Fibroblast of lung (primary cell): ENCODE measurements at regions not wholly inside any gene's neighbourhood (a gene's known extent, or its start where the extent isn't known, plus 50 kb on each side); places are given as distances from the start of the nearest gene placed in this dataset.

ENCODE experiments used
- DNase-seq, 2 donors: peaks; one replicate each; pipeline versions ENCODE4 v3.0.0 to v3.0.0-alpha.2; 2010; ENCODE audit warnings: low read depth in 2 of 2
- H2AFZ ChIP-seq: 2 replicates; pipeline ENCODE4 v1.5.1; 2012; ENCODE audit warnings: low read length, control low read depth, inconsistent platforms
- H3K27ac ChIP-seq: 2 replicates; pipeline ENCODE4 v1.5.1; 2011; ENCODE audit warnings: low read length, control low read depth; ENCODE audit not compliant: insufficient read depth
- H3K27me3 ChIP-seq: 2 replicates; pipeline ENCODE4 v1.5.1; 2011; ENCODE audit warnings: mild to moderate bottlenecking, low read length; ENCODE audit not compliant: control insufficient read depth, insufficient read depth
- H3K36me3 ChIP-seq: 2 replicates; pipeline ENCODE4 v1.5.1; 2011; ENCODE audit warnings: low read length; ENCODE audit not compliant: control insufficient read depth, insufficient read depth
- H3K4me1 ChIP-seq: 2 replicates; pipeline ENCODE4 v1.5.1; 2011; ENCODE audit warnings: low read length; ENCODE audit not compliant: control insufficient read depth, insufficient read depth; ENCODE audit errors: extremely low read depth
- H3K4me2 ChIP-seq: 2 replicates; pipeline ENCODE4 v1.5.1; 2011; ENCODE audit warnings: low read length, control low read depth; ENCODE audit not compliant: insufficient read depth; ENCODE audit errors: extremely low read depth
- H3K4me3 ChIP-seq, 4 experiments: fragments of 200-600 bp in 1 of 4; sonication (generic) in 1 of 4; replicated peaks in 1 of 4; 2 replicates each; pipeline ENCODE4 v1.5.1; 2011 to 2016; ENCODE audit warnings: low read length in 4 of 4, low read depth in 3 of 4, mild to moderate bottlenecking in 3 of 4, control low read depth in 2 of 4, inconsistent platforms in 1 of 4, mixed read lengths in 1 of 4; ENCODE audit not compliant: insufficient read depth in 1 of 4; ENCODE audit errors: control extremely low read depth in 1 of 4
- H3K79me2 ChIP-seq: 2 replicates; pipeline ENCODE4 v1.5.1; 2012; ENCODE audit warnings: mild to moderate bottlenecking, low read length, inconsistent platforms; ENCODE audit not compliant: control insufficient read depth, insufficient read depth
- H3K9ac ChIP-seq: 2 replicates; pipeline ENCODE4 v1.5.1; 2011; ENCODE audit warnings: mild to moderate bottlenecking, low read length, control low read depth; ENCODE audit not compliant: insufficient read depth
- H3K9me3 ChIP-seq: 2 replicates; pipeline ENCODE4 v1.5.1; 2012; ENCODE audit warnings: low read depth, low read length; ENCODE audit not compliant: control insufficient read depth, insufficient read depth
- H4K20me1 ChIP-seq: 2 replicates; pipeline ENCODE4 v1.5.1; 2011; ENCODE audit warnings: low read length; ENCODE audit not compliant: control insufficient read depth, insufficient read depth; ENCODE audit errors: extremely low read depth
- EZH2 ChIP-seq: IDR thresholded peaks from 2 replicates; pipeline ENCODE4 v1.5.1; 2012; ENCODE audit warnings: low read length, control low read depth, mild to moderate bottlenecking; ENCODE audit errors: missing control alignments
- TF ChIP-seq, protein P1 (sequence below), 2 donors: IDR thresholded peaks in 1 of 2; conservative IDR thresholded peaks in 1 of 2; 1 replicate in 1 of 2; 2 replicates in 1 of 2; pipeline ENCODE4 v1.5.1; 2011 to 2012; ENCODE audit warnings: low read length in 2 of 2, control low read depth in 1 of 2, inconsistent platforms in 1 of 2, low read depth in 1 of 2, mild to moderate bottlenecking in 1 of 2

DNA sequence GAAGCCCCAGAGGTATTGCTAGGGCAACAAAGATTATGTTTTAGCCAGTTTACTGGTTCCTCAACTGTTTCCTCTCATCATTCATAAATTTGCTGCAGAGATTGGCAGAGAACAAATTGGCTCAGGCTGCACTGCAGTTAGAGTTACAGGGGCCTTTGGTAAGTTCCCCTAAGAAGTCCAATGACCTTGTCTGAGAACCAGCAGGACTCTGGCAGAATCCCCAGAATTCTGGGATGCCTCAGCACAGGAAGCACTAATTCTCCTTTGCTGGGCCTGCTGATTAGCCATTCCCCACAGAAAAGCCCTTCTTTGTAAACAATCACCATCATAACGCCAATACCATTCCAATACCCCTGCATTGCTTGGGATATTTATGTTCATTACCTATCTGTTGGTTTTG is 151.3 kb downstream of the USP46 start:
- no peak overlapping the region for H3K4me2 ChIP-seq
- no peaks in the 10 kb centered on the region for H3K79me2 ChIP-seq
- no peak for TF ChIP-seq EZH2
- TF ChIP-seq, protein P1, sequence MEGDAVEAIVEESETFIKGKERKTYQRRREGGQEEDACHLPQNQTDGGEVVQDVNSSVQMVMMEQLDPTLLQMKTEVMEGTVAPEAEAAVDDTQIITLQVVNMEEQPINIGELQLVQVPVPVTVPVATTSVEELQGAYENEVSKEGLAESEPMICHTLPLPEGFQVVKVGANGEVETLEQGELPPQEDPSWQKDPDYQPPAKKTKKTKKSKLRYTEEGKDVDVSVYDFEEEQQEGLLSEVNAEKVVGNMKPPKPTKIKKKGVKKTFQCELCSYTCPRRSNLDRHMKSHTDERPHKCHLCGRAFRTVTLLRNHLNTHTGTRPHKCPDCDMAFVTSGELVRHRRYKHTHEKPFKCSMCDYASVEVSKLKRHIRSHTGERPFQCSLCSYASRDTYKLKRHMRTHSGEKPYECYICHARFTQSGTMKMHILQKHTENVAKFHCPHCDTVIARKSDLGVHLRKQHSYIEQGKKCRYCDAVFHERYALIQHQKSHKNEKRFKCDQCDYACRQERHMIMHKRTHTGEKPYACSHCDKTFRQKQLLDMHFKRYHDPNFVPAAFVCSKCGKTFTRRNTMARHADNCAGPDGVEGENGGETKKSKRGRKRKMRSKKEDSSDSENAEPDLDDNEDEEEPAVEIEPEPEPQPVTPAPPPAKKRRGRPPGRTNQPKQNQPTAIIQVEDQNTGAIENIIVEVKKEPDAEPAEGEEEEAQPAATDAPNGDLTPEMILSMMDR (conservative IDR thresholded peaks at IDR 0.05 in 1 of 2, IDR thresholded peaks at IDR 0.05 in 1 of 2; ENCODE audit: low read depth in 1 of 2, low read length in 2 of 2) = no peak
- no peak overlapping the region for H3K9ac ChIP-seq
- H3K36me3 ChIP-seq = no peaks in the 10 kb centered on the region
- no peak overlapping the region for H2AFZ ChIP-seq
- H4K20me1 ChIP-seq = no peaks in the 10 kb centered on the region
- no peak for DNase-seq
- H3K27me3 ChIP-seq = no peaks in the 10 kb centered on the region
- no peaks in the 10 kb centered on the region for H3K9me3 ChIP-seq
- H3K27ac ChIP-seq = no peak overlapping the region
- no peak overlapping the region for H3K4me3 ChIP-seq
- no peaks in the 10 kb centered on the region for H3K4me1 ChIP-seq

DNA sequence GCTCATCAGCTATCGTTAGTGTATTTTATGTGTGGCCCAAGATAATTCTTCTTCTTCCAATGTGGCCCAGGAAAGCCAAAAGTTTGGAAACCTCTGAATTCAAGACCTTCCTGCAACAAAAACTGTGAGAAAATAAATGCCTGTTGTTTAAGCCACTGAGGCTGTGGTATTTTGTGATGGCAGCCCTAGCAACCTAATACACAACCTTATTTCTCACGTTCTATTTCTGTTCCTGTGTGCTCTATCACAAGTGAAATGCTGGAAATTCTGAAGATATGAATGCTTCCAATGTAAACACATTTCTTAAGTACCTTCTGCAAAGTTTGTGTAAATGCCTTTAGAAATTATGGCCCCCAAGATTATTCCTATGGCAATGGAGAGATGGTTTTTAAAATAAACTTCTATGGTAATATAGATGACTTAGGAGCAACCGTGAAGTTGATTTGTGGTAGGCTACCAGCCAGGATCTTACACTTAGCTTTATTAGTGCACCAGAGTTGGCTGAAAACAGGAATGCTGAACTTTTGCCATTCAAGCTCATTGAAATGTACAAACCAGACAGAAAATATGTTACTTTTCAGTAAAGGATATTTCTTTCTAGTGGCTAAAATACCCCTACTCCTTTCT is 148.0 kb downstream of the USP46 start:
- no peak for DNase-seq
- TF ChIP-seq, protein P1 (conservative IDR thresholded peaks at IDR 0.05 in 1 of 2, IDR thresholded peaks at IDR 0.05 in 1 of 2; ENCODE audit: low read depth in 1 of 2, low read length in 2 of 2) = no peak
- no peak for TF ChIP-seq EZH2

DNA sequence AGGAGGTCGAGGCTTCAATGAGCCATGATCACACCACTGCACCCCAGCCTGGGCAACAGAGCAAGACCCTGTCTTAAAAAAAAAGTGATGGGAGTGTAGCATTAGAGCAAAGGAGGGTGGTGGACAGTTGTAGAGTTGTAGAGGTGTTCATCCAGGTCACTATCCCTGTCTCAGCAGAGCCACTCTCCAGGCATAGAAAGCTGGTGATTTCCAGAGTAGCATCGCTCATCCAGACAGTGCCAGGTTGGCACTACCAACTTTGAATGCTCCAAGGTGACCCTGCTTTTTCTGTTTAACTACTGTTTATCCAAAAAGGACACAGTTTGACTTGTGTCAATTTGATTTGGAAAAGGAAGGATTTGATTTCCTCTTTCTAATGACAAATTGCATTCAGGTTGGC is 147.3 kb downstream of the USP46 start:
- no peak for TF ChIP-seq EZH2
- TF ChIP-seq, protein P1 (conservative IDR thresholded peaks at IDR 0.05 in 1 of 2, IDR thresholded peaks at IDR 0.05 in 1 of 2; ENCODE audit: low read depth in 1 of 2, low read length in 2 of 2) = no peak
- Histone ChIP-seq H3K9me3 (no peaks in the 10 kb centered on the region), H3K27me3 (no peaks in the 10 kb centered on the region), H3K4me1 (no peaks in the 10 kb centered on the region), H4K20me1 (no peaks in the 10 kb centered on the region), H3K4me2 (no peak overlapping the region), H3K79me2 (no peaks in the 10 kb centered on the region), H3K27ac (no peak overlapping the region), H2AFZ (no peak overlapping the region), H3K36me3 (no peaks in the 10 kb centered on the region), H3K4me3 (no peak overlapping the region), H3K9ac (no peak overlapping the region)
- DNase-seq = no peak

More for the DNA sequence above, 148.0 kb downstream of the USP46 start:
- Histone ChIP-seq H2AFZ (no peak overlapping the region), H3K9ac (no peak overlapping the region), H3K4me1 (no peaks in the 10 kb centered on the region), H3K36me3 (no peaks in the 10 kb centered on the region), H3K4me2 (no peak overlapping the region), H3K9me3 (no peaks in the 10 kb centered on the region), H3K79me2 (no peaks in the 10 kb centered on the region), H3K27ac (no peak overlapping the region), H3K27me3 (no peaks in the 10 kb centered on the region), H4K20me1 (no peaks in the 10 kb centered on the region), H3K4me3 (no peak overlapping the region)
